ENCODE measurements at regions not wholly inside any gene's neighbourhood (a gene's known extent, or its start where the extent isn't known, plus 50 kb on each side); places are given as distances from the start of the nearest gene placed in this dataset.
A peak's percentile ranks its signal among the peaks of the same experiment; 100 is the strongest.

DNA sequence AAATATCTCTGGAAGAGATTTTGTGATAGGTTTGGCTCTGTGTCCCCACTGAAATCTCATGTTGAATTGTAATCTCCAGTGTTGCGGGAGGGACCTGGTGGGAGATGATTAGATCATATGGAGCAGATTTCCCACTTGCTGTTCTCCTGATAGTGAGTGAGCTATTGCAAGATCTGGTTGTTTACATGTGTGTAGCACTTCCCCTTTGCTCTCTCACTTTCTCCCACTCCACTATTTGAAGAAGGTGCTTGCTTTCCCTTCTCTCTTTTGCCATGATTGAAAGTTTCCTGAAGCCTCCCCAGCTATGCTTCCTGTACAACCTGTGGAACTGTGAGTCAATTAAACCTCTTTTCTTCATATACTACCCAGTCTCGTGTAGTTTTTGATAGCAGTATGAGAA is 97.0 kb upstream of the FN1 start (continued):
- peak in 1 of 2 experiments; percentile 78; a peak in 2 of 4 replicates for TF ChIP-seq TBL1XR1 (IDR thresholded peaks at IDR 0.05; ENCODE audit: low read length in 2 of 2)
- TF ChIP-seq, protein P1, sequence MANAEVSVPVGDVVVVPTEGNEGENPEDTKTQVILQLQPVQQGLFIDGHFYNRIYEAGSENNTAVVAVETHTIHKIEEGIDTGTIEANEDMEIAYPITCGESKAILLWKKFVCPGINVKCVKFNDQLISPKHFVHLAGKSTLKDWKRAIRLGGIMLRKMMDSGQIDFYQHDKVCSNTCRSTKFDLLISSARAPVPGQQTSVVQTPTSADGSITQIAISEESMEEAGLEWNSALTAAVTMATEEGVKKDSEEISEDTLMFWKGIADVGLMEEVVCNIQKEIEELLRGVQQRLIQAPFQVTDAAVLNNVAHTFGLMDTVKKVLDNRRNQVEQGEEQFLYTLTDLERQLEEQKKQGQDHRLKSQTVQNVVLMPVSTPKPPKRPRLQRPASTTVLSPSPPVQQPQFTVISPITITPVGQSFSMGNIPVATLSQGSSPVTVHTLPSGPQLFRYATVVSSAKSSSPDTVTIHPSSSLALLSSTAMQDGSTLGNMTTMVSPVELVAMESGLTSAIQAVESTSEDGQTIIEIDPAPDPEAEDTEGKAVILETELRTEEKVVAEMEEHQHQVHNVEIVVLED (CRISPR knock-in tag; IDR thresholded peaks at IDR 0.05) = no peak
- TF ChIP-seq TCFL5 (CRISPR knock-in tag; conservative IDR thresholded peaks at IDR 0.05) = no peak
- no peak for TF ChIP-seq BRCA1 (IDR thresholded peaks at IDR 0.05)
- no peak for TF ChIP-seq BRCA1 (CRISPR knock-in tag; IDR thresholded peaks at IDR 0.05)
- TF ChIP-seq FOXM1 (IDR thresholded peaks at IDR 0.05; ENCODE audit: low read depth) = peak; percentile 86
- TF ChIP-seq FOXM1 (CRISPR knock-in tag; IDR thresholded peaks at IDR 0.05; ENCODE audit: low read depth) = no peak
- TF ChIP-seq ZNF263 (CRISPR knock-in tag; IDR thresholded peaks at IDR 0.05; ENCODE audit: borderline replicate concordance) = no peak
- TF ChIP-seq TSC22D4 (tag; IDR thresholded peaks at IDR 0.05) = no peak
- TF ChIP-seq, protein P2, sequence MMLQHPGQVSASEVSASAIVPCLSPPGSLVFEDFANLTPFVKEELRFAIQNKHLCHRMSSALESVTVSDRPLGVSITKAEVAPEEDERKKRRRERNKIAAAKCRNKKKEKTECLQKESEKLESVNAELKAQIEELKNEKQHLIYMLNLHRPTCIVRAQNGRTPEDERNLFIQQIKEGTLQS (IDR thresholded peaks at IDR 0.05) = no peak
- TF ChIP-seq, protein P2 (CRISPR knock-in tag; conservative IDR thresholded peaks at IDR 0.05) = no peak
- TF ChIP-seq NFRKB (IDR thresholded peaks at IDR 0.05; ENCODE audit: low read depth) = no peak
- peak; percentile 40; the same call in 1 of the 2 replicates for TF ChIP-seq MYC (IDR thresholded peaks at IDR 0.05; ENCODE audit: low read depth, low read length)
- no peak for TF ChIP-seq MYC (CRISPR knock-in tag; IDR thresholded peaks at IDR 0.05; ENCODE audit: borderline replicate concordance, low read depth)
- TF ChIP-seq, protein P3, sequence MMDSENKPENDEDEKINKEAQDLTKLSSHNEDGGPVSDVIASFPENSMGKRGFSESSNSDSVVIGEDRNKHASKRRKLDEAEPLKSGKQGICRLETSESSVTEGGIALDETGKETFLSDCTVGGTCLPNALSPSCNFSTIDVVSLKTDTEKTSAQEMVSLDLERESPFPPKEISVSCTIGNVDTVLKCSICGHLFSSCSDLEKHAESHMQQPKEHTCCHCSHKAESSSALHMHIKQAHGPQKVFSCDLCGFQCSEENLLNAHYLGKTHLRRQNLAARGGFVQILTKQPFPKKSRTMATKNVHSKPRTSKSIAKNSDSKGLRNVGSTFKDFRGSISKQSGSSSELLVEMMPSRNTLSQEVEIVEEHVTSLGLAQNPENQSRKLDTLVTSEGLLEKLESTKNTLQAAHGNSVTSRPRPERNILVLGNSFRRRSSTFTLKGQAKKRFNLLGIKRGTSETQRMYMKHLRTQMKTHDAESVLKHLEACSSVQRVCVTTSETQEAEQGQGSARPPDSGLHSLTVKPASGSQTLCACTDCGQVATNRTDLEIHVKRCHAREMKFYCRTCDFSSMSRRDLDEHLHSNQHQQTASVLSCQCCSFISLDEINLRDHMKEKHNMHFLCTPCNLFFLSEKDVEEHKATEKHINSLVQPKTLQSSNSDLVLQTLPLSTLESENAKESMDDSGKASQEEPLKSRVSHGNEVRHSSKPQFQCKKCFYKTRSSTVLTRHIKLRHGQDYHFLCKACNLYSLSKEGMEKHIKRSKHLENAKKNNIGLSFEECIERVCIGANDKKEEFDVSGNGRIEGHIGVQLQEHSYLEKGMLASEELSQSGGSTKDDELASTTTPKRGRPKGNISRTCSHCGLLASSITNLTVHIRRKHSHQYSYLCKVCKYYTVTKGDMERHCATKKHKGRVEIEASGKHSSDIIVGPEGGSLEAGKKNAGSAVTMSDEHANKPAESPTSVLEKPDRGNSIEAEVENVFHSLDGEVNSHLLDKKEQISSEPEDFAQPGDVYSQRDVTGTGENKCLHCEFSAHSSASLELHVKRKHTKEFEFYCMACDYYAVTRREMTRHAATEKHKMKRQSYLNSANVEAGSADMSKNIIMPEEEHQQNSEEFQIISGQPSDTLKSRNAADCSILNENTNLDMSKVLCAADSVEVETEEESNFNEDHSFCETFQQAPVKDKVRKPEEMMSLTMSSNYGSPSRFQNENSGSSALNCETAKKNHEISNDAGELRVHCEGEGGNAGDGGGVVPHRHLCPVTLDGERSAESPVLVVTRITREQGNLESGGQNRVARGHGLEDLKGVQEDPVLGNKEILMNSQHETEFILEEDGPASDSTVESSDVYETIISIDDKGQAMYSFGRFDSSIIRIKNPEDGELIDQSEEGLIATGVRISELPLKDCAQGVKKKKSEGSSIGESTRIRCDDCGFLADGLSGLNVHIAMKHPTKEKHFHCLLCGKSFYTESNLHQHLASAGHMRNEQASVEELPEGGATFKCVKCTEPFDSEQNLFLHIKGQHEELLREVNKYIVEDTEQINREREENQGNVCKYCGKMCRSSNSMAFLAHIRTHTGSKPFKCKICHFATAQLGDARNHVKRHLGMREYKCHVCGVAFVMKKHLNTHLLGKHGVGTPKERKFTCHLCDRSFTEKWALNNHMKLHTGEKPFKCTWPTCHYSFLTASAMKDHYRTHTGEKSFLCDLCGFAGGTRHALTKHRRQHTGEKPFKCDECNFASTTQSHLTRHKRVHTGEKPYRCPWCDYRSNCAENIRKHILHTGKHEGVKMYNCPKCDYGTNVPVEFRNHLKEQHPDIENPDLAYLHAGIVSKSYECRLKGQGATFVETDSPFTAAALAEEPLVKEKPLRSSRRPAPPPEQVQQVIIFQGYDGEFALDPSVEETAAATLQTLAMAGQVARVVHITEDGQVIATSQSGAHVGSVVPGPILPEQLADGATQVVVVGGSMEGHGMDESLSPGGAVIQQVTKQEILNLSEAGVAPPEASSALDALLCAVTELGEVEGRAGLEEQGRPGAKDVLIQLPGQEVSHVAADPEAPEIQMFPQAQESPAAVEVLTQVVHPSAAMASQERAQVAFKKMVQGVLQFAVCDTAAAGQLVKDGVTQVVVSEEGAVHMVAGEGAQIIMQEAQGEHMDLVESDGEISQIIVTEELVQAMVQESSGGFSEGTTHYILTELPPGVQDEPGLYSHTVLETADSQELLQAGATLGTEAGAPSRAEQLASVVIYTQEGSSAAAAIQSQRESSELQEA (IDR thresholded peaks at IDR 0.05; ENCODE audit: low read depth) = no peak
- TF ChIP-seq CREM (IDR thresholded peaks at IDR 0.05; ENCODE audit: low read depth) = no peak
- TF ChIP-seq ZNF232 (CRISPR knock-in tag; IDR thresholded peaks at IDR 0.05) = no peak
- TF ChIP-seq, protein P4, sequence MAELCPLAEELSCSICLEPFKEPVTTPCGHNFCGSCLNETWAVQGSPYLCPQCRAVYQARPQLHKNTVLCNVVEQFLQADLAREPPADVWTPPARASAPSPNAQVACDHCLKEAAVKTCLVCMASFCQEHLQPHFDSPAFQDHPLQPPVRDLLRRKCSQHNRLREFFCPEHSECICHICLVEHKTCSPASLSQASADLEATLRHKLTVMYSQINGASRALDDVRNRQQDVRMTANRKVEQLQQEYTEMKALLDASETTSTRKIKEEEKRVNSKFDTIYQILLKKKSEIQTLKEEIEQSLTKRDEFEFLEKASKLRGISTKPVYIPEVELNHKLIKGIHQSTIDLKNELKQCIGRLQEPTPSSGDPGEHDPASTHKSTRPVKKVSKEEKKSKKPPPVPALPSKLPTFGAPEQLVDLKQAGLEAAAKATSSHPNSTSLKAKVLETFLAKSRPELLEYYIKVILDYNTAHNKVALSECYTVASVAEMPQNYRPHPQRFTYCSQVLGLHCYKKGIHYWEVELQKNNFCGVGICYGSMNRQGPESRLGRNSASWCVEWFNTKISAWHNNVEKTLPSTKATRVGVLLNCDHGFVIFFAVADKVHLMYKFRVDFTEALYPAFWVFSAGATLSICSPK (IDR thresholded peaks at IDR 0.05; ENCODE audit: borderline replicate concordance) = no peak
